HepG2 (cell line): ENCODE measurements at regions not wholly inside any gene's neighbourhood (a gene's known extent, or its start where the extent isn't known, plus 50 kb on each side); places are given as distances from the start of the nearest gene placed in this dataset.

Experiments used
- ATAC-seq: fragments of 200-7000 bp; cut with Tn5 transposase; 3 replicates; pipeline ENCODE4 v1.9.1; 2020; ENCODE audit warnings: mild to moderate bottlenecking, moderate library complexity
- BruUV-seq: library from RNA; stranded (reverse); fragments of 400-500 nt; replicated peaks from 2 replicates; lab custom pipeline; 2021; lab: Mats Ljungman, UMichigan
- CTCF ChIA-PET: fragments of 300-600 bp; formaldehyde crosslinking; extraction: SDS; loops from one replicate; lab custom pipeline; 2021; ENCODE audit warnings: low total read pairs, inconsistent platforms, low intra/inter-chr PET ratio; lab: Yijun Ruan, JAX
- POLR2A ChIA-PET: fragments of 350-600 bp; sonication (Branson Sonifier 250); formaldehyde crosslinking; loops from one replicate; lab custom pipeline; 2020; ENCODE audit warnings: antibody characterized with exemption, inconsistent platforms; lab: Yijun Ruan, JAX
- DNase-seq: peaks from one replicate; pipeline ENCODE4 v3.0.0-alpha.2; 2015; ENCODE audit warnings: low spot score
- FAIRE-seq: peaks from 3 replicates; lab custom pipeline; 2011; peaks lifted over from hg19 to GRCh38; lab: Jason Lieb, UNC
- H2AFZ ChIP-seq: one replicate; pipeline ENCODE4 v1.6.1; 2011; ENCODE audit warnings: low read length, inconsistent platforms
- H3K27ac ChIP-seq: fragments of 300-600 bp; 3 replicates; pipeline ENCODE4 v1.8.0; 2011; ENCODE audit warnings: mixed run types, mild to moderate bottlenecking, mixed read lengths, low read length, inconsistent platforms; ENCODE audit not compliant: insufficient read depth; ENCODE audit errors: extremely low read length
- H3K27me3 ChIP-seq, 2 experiments: fragments of 200-600 bp in 1 of 2; 2 replicates in 1 of 2; 3 replicates in 1 of 2; pipeline versions ENCODE4 v1.6.0 to v1.8.0; 2011; ENCODE audit warnings: low read length in 2 of 2, mild to moderate bottlenecking in 2 of 2, moderate library complexity in 2 of 2, inconsistent platforms in 1 of 2; ENCODE audit not compliant: insufficient read depth in 2 of 2, control insufficient read depth in 1 of 2
- H3K36me3 ChIP-seq, 2 experiments: fragments of 200-600 bp in 1 of 2; replicated peaks in 1 of 2; 2 replicates in 1 of 2; 3 replicates in 1 of 2; pipeline versions ENCODE4 v1.5.1 to v1.8.0; 2011; ENCODE audit warnings: low read length in 2 of 2, inconsistent platforms in 1 of 2; ENCODE audit not compliant: insufficient read depth in 2 of 2, control insufficient read depth in 1 of 2
- H3K4me1 ChIP-seq: 2 replicates; pipeline ENCODE4 v1.5.1; 2012; ENCODE audit warnings: low read length, inconsistent platforms; ENCODE audit not compliant: insufficient read depth
- H3K4me2 ChIP-seq: 2 replicates; pipeline ENCODE4 v1.6.0; 2011; ENCODE audit warnings: low read depth, low read length, inconsistent platforms
- H3K4me3 ChIP-seq, 3 experiments: fragments of 200-600 bp in 1 of 3; sonication (generic), shearing (Covaris generic) in 1 of 3; replicated peaks in 1 of 3; 2 replicates each; pipeline ENCODE4 v1.5.1; 2011 to 2016; ENCODE audit warnings: low read length in 3 of 3, inconsistent platforms in 2 of 3, low read depth in 2 of 3, mild to moderate bottlenecking in 2 of 3, control low read depth in 1 of 3, mixed read lengths in 1 of 3; ENCODE audit not compliant: insufficient read depth in 1 of 3
- H3K79me2 ChIP-seq: one replicate; pipeline ENCODE4 v1.6.1; 2011; ENCODE audit warnings: low read length, inconsistent platforms; ENCODE audit not compliant: insufficient read depth
- H3K9ac ChIP-seq: 2 replicates; pipeline ENCODE4 v1.6.0; 2011; ENCODE audit warnings: mild to moderate bottlenecking, low read depth, low read length, inconsistent platforms; ENCODE audit not compliant: insufficient read depth
- H3K9me3 ChIP-seq: 2 replicates; pipeline ENCODE4 v1.5.1; 2012; ENCODE audit warnings: mild to moderate bottlenecking, low read length
- H4K20me1 ChIP-seq: 2 replicates; pipeline ENCODE4 v1.6.0; 2011; ENCODE audit warnings: inconsistent platforms, mild to moderate bottlenecking, low read length, moderate library complexity; ENCODE audit not compliant: insufficient read depth
- ATF7 ChIP-seq, 2 experiments: fragments of 450-650 bp in 1 of 2; sonication (generic) in 1 of 2; formaldehyde crosslinking in 1 of 2; IDR thresholded peaks; 2 replicates each; pipeline versions ENCODE4 v1.4.0 to v1.6.1; 2016 to 2020; ENCODE audit warnings: antibody characterized with exemption in 1 of 2, mild to moderate bottlenecking in 1 of 2, missing genetic modification reagents in 1 of 2
- CREB1 ChIP-seq, 2 experiments: fragments of 450-650 bp in 1 of 2; IDR thresholded peaks; 2 replicates each; pipeline ENCODE4 v1.6.1; 2016 to 2017; ENCODE audit warnings: control low read depth in 1 of 2, mild to moderate bottlenecking in 1 of 2, missing compliant biosample characterization in 1 of 2, missing genetic modification characterization in 1 of 2
- IKZF4 ChIP-seq: sonication (generic); formaldehyde crosslinking; IDR thresholded peaks from 2 replicates; pipeline ENCODE4 v1.5.1; 2020; ENCODE audit warnings: borderline replicate concordance, mild to moderate bottlenecking, low read depth, missing genetic modification reagents; ENCODE audit errors: not compliant biosample characterization
- MAFF ChIP-seq: IDR thresholded peaks from 2 replicates; pipeline ENCODE4 v1.6.1; 2011; ENCODE audit warnings: low read depth, low read length, improper control_type of control experiment
- MAFK ChIP-seq, 2 experiments: IDR thresholded peaks in 1 of 2; conservative IDR thresholded peaks in 1 of 2; 2 replicates each; pipeline ENCODE4 v1.6.1; 2011; ENCODE audit warnings: improper control_type of control experiment in 2 of 2, low read length in 2 of 2
- SMAD1 ChIP-seq: sonication (generic); formaldehyde crosslinking; IDR thresholded peaks from 2 replicates; pipeline ENCODE4 v1.4.0; 2020; ENCODE audit warnings: missing genetic modification reagents, low read depth, mild to moderate bottlenecking, borderline replicate concordance
- ZSCAN30 ChIP-seq: sonication (generic); formaldehyde crosslinking; IDR thresholded peaks from 2 replicates; pipeline ENCODE4 v1.5.0; 2020; ENCODE audit warnings: mild to moderate bottlenecking, missing genetic modification reagents
- WGBS: methylation state at CpG from one replicate; pipeline ENCODE4 v1.1.6; 2017; ENCODE audit warnings: low lambda C conversion rate; 5-methylcytosine and 5-hydroxymethylcytosine counted together
- in situ Hi-C: cut with HindIII; loops from 2 replicates; pipeline ENCODE4 v1.10.0; 2017; ENCODE audit warnings: low pct_unique_long_range_greater_than_20kb; ENCODE audit not compliant: extremely low pct_ligation_motif_present
- intact Hi-C: fragments of 100-400 bp; cut with micrococcal nuclease; formaldehyde crosslinking; loops from one replicate; pipeline ENCODE4 v1.10.0; 2022; ENCODE audit not compliant: unreplicated experiment
- TF ChIP-seq, protein P1 (sequence below): sonication (generic); formaldehyde crosslinking; IDR thresholded peaks from 2 replicates; pipeline ENCODE4 v1.4.0; 2020; ENCODE audit warnings: missing genetic modification reagents

- FAIRE-seq: no peak
- Histone ChIP-seq H3K27ac (no peak overlapping the region), H2AFZ (no peak overlapping the region), H3K36me3 (no peaks in the 10 kb centered on the region), H3K9ac (no peak overlapping the region), H4K20me1 (no peaks in the 10 kb centered on the region), H3K4me3 (no peak overlapping the region), H3K9me3 (no peaks in the 10 kb centered on the region), H3K4me1 (no peaks in the 10 kb centered on the region), H3K79me2 (no peaks in the 10 kb centered on the region), H3K27me3 (no peaks in the 10 kb centered on the region), H3K4me2 (no peak overlapping the region)
- intact Hi-C loops: no loop called here
- no peak for DNase-seq
- WGBS: 11% methylated on average over 5 of the region's 5 CpGs
- no peak for TF ChIP-seq ZSCAN30 (CRISPR knock-in tag)
- TF ChIP-seq SMAD1 (CRISPR knock-in tag): no peak
- TF ChIP-seq MAFF: peak; percentile 39
- TF ChIP-seq MAFK (conservative IDR thresholded peaks at IDR 0.05 in 1 of 2, IDR thresholded peaks at IDR 0.05 in 1 of 2; ENCODE audit: low read length in 2 of 2): peak; percentile 43 to 46
- TF ChIP-seq CREB1 (IDR thresholded peaks at IDR 0.05): peak; percentile 39
- no peak for TF ChIP-seq CREB1 (CRISPR knock-in tag; IDR thresholded peaks at IDR 0.05)
- TF ChIP-seq, protein P1, sequence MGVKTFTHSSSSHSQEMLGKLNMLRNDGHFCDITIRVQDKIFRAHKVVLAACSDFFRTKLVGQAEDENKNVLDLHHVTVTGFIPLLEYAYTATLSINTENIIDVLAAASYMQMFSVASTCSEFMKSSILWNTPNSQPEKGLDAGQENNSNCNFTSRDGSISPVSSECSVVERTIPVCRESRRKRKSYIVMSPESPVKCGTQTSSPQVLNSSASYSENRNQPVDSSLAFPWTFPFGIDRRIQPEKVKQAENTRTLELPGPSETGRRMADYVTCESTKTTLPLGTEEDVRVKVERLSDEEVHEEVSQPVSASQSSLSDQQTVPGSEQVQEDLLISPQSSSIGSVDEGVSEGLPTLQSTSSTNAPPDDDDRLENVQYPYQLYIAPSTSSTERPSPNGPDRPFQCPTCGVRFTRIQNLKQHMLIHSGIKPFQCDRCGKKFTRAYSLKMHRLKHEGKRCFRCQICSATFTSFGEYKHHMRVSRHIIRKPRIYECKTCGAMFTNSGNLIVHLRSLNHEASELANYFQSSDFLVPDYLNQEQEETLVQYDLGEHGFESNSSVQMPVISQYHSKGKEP (CRISPR knock-in tag): no peak
- peak; percentile 94 for TF ChIP-seq ATF7 (IDR thresholded peaks at IDR 0.05)
- TF ChIP-seq ATF7 (CRISPR knock-in tag; IDR thresholded peaks at IDR 0.05): no peak
- no peak for TF ChIP-seq IKZF4 (CRISPR knock-in tag)
- ChIA-PET POLR2A (no interaction called here), CTCF (no interaction called here)
- in situ Hi-C loops: no loop called here
- no peak for ATAC-seq
- no TSS peak for BruUV-seq
Measured at GRCh38 chr6:156451726-156452125, 325.5 kb upstream of the ARID1B start.
